HEK293 (cell line): ENCODE measurements at regions not wholly inside any gene's neighbourhood (a gene's known extent, or its start where the extent isn't known, plus 50 kb on each side); places are given as distances from the start of the nearest gene placed in this dataset.

ENCODE experiments used
- CTCF ChIA-PET: fragments of 350-600 bp; formaldehyde crosslinking; extraction: SDS; loops from one replicate; lab custom pipeline; 2021; ENCODE audit warnings: antibody characterized with exemption; lab: Yijun Ruan, JAX
- POLR2A ChIA-PET: fragments of 300-600 bp; formaldehyde crosslinking; extraction: SDS; loops from one replicate; lab custom pipeline; 2020; ENCODE audit warnings: antibody characterized with exemption, inconsistent platforms; lab: Yijun Ruan, JAX
- H3K27ac ChIP-seq: fragments of 200-500 bp; sonication (Bioruptor generic); 2 replicates; pipeline ENCODE4 v1.5.1; 2014; ENCODE audit warnings: low read depth, low read length, control low read depth, inconsistent platforms; ENCODE audit errors: extremely low read depth
- H3K36me3 ChIP-seq, 2 experiments: fragments of 200-500 bp in 1 of 2; sonication (Bioruptor generic) in 1 of 2; 1 replicate in 1 of 2; 2 replicates in 1 of 2; pipeline ENCODE4 v1.5.1; 2014 to 2017; ENCODE audit warnings: inconsistent platforms in 2 of 2, low read length in 2 of 2; ENCODE audit not compliant: control insufficient read depth in 2 of 2, insufficient read depth in 1 of 2
- H3K4me1 ChIP-seq: fragments of 200-500 bp; sonication (Bioruptor generic); 2 replicates; pipeline ENCODE4 v1.5.1; 2014; ENCODE audit warnings: mild to moderate bottlenecking, low read length, inconsistent platforms; ENCODE audit not compliant: control insufficient read depth, insufficient read depth
- H3K4me3 ChIP-seq: 2 replicates; pipeline ENCODE4 v1.5.1; 2011; ENCODE audit warnings: low read depth, mild to moderate bottlenecking, control low read depth, low read length, moderate library complexity
- H3K9me3 ChIP-seq: fragments of 200-500 bp; sonication (Bioruptor generic); 2 replicates; pipeline ENCODE4 v1.5.1; 2014; ENCODE audit warnings: low read depth, low read length, inconsistent platforms; ENCODE audit not compliant: control insufficient read depth, insufficient read depth
- CTCF ChIP-seq: fragments of 450-650 bp; formaldehyde crosslinking; IDR thresholded peaks from 2 replicates; pipeline ENCODE4 v1.5.1; 2016; ENCODE audit warnings: missing biosample characterization, missing genetic modification characterization
- KLF16 ChIP-seq: fragments of 450-650 bp; formaldehyde crosslinking; IDR thresholded peaks from 2 replicates; pipeline ENCODE4 v1.5.1; 2017; ENCODE audit warnings: missing biosample characterization, missing genetic modification characterization
- PRDM2 ChIP-seq: fragments of 450-650 bp; formaldehyde crosslinking; IDR thresholded peaks from 2 replicates; pipeline ENCODE4 v1.5.1; 2016; ENCODE audit warnings: missing biosample characterization, missing genetic modification characterization, borderline replicate concordance
- ZNF112 ChIP-seq: fragments of 450-650 bp; formaldehyde crosslinking; IDR thresholded peaks from 2 replicates; pipeline ENCODE4 v1.5.0; 2017; ENCODE audit warnings: missing biosample characterization, missing genetic modification characterization
- ZNF239 ChIP-seq: fragments of 450-650 bp; formaldehyde crosslinking; IDR thresholded peaks from 2 replicates; pipeline ENCODE4 v1.5.1; 2016; ENCODE audit warnings: missing biosample characterization, missing genetic modification characterization
- ZNF311 ChIP-seq: fragments of 450-650 bp; formaldehyde crosslinking; IDR thresholded peaks from 2 replicates; pipeline ENCODE4 v1.5.1; 2017; ENCODE audit warnings: missing biosample characterization, missing genetic modification characterization, borderline replicate concordance
- ZNF518A ChIP-seq: fragments of 450-650 bp; formaldehyde crosslinking; conservative IDR thresholded peaks from 2 replicates; pipeline ENCODE4 v1.5.1; 2016; ENCODE audit warnings: low read depth, missing biosample characterization, missing genetic modification characterization
- ZNF624 ChIP-seq: fragments of 450-650 bp; formaldehyde crosslinking; IDR thresholded peaks from 2 replicates; pipeline ENCODE4 v1.5.1; 2017; ENCODE audit warnings: missing biosample characterization, missing genetic modification characterization
- ZNF654 ChIP-seq: fragments of 450-650 bp; formaldehyde crosslinking; IDR thresholded peaks from 2 replicates; pipeline ENCODE4 v1.5.1; 2016; ENCODE audit warnings: low read depth, missing biosample characterization, missing genetic modification characterization
- ZNF692 ChIP-seq: fragments of 450-650 bp; formaldehyde crosslinking; IDR thresholded peaks from 2 replicates; pipeline ENCODE4 v1.5.1; 2016; ENCODE audit warnings: missing biosample characterization, missing genetic modification characterization
- ZNF704 ChIP-seq: fragments of 450-650 bp; formaldehyde crosslinking; IDR thresholded peaks from 2 replicates; pipeline ENCODE4 v1.5.1; 2016; ENCODE audit warnings: missing biosample characterization, missing genetic modification characterization
- ZNF843 ChIP-seq: fragments of 450-650 bp; formaldehyde crosslinking; IDR thresholded peaks from 2 replicates; pipeline ENCODE4 v1.5.1; 2016; ENCODE audit warnings: missing biosample characterization, missing genetic modification characterization

- no peaks in the 10 kb centered on the region for H3K36me3 ChIP-seq
- ChIA-PET CTCF (interaction anchor here (0.6 to 2.5 kb wide), 25 partner anchors 11 to 837 kb away, joined by 3 to 28 read pairs (median 5); no protein-coding TSS in a partner anchor), POLR2A (no interaction called here)
- no peak for TF ChIP-seq KLF16 (tag by site-specific recombination)
- no peak for TF ChIP-seq ZNF624 (tag by site-specific recombination)
- no peak for TF ChIP-seq ZNF843 (tag by site-specific recombination)
- no peak for TF ChIP-seq ZNF518A (tag by site-specific recombination)
- TF ChIP-seq ZNF239, result no peak
- no peak for TF ChIP-seq ZNF112 (tag by site-specific recombination)
- no peak for TF ChIP-seq PRDM2 (tag by site-specific recombination)
- TF ChIP-seq ZNF692, result no peak
- TF ChIP-seq, all 188 proteins: peak for 0
- H3K27ac ChIP-seq, result no peak overlapping the region
- H3K4me1 ChIP-seq, result no peaks in the 10 kb centered on the region
- H3K9me3 ChIP-seq, result no peaks in the 10 kb centered on the region; the same call in 1 of the 2 replicates
- H3K4me3 ChIP-seq, result no peak overlapping the region
Measured at GRCh38 chr6:130697271-130697994, 129.8 kb upstream of the SMLR1 start.

- no peaks in the 10 kb centered on the region; the same call in 1 of the 2 replicates for H3K9me3 ChIP-seq
- H3K4me1 ChIP-seq, result no peaks in the 10 kb centered on the region
- no peak overlapping the region for H3K4me3 ChIP-seq
- ChIA-PET POLR2A (no interaction called here), CTCF (interaction anchor here (0.5 to 2.5 kb wide), 51 partner anchors 11 to 1036 kb away, joined by 3 to 28 read pairs (median 4); no protein-coding TSS in a partner anchor)
- no peak overlapping the region for H3K27ac ChIP-seq
- no peaks in the 10 kb centered on the region for H3K36me3 ChIP-seq
- TF ChIP-seq ZNF311 (tag by site-specific recombination) (no peak), ZNF704 (tag by site-specific recombination) (no peak), CTCF (tag by site-specific recombination) (peak; percentile 28; the same call in 1 of the 2 replicates), ZNF654 (peak; percentile 82)
Measured at GRCh38 chr6:130697995-130698535, 129.1 kb upstream of the SMLR1 start.
